ENCODE measurements at regions not wholly inside any gene's neighbourhood (a gene's known extent, or its start where the extent isn't known, plus 50 kb on each side); places are given as distances from the start of the nearest gene placed in this dataset.
"Not testable (repeated sequence)": the region's sequence is repeated elsewhere in the genome, so short reads cannot be mapped to it uniquely, and the experiment has no call there.

- no peak for DNase-seq
These were observed 50.3 kb upstream of the OSBPL11 start for GRCh38 chr3:125645616-125646015.

- no peak for DNase-seq
These were observed 51.3 kb upstream of the OSBPL11 start for GRCh38 chr3:125646581-125646980.

DNA sequence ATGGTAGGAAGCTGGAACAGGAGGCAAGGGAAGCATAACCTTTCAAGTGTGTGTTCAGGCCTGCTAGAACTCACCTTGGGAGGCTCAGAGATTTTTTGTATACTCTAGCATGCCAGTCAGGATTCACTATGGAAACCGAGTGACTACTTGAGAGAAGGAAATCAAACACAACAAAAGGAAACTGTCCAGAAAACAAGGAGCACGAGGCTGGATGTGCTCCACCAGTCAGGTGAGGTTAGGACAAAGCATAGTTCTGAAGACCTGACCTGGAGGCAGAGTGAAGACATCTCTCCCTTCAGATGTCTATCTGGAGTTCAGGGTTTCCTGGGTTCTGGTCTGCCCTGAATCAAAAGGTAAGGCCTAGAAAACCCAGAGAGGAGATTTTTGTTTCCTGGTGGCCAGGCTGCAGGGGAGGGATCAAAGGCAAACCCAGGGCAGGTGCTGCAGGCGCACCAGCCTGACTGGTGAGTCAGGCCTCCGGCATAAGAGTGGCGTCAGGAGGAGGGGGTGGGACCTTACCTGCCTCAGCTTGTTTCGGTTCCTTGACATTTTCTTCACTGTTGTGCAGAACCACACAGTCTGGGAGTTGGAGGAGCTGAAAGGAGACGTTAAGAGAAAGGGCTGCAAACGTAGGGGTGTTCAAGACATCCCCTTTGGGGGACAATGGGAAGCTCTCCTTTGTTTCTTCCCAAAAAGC lies 52.2 kb upstream of the OSBPL11 start:
- no peak for DNase-seq

- no peak for DNase-seq
These were observed 55.9 kb upstream of the OSBPL11 start for GRCh38 chr3:125651244-125651643.

- DNase-seq = no peak
These were observed 57.1 kb upstream of the OSBPL11 start for GRCh38 chr3:125652349-125652748.

DNA sequence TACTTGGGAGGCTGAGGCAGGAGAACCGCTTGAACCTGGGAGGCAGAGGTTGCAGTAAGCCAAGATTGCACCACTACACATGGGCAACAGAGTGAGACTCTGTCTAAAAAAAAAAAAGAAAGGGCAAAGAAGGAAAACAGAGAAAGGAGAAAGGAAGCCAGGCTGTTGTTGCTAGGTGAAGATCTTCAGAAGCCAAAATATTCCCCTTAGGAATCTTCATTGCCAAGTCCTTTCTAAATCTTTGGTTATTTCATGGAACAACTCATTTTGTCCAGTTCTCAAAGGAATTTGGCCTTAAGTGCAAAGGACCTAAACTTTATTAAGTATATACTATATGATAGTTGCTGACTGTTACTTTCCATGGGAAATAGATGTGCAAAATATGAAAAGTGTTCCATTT lies 59.2 kb upstream of the OSBPL11 start:
- DNase-seq = no peak

DNA sequence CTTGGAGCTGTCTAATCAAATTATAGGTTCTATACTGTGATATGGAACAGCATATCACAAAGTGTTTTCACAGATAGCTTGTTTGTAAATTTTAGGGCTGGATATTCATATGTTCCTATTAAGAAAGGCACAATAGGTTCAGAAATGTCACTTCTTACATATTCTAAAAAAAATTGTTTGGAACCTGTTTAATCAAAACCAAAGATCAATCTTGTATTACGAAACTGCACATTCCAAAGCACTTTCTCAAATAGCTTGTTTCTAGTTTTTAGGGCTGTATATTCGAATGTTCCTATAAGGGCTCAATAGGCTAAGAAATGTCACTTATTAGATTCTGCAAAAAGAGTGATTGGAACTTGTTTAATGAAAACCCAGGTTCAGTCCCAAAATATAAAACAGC lies 67.4 kb upstream of the OSBPL11 start:
- DNase-seq = no peak

DNA sequence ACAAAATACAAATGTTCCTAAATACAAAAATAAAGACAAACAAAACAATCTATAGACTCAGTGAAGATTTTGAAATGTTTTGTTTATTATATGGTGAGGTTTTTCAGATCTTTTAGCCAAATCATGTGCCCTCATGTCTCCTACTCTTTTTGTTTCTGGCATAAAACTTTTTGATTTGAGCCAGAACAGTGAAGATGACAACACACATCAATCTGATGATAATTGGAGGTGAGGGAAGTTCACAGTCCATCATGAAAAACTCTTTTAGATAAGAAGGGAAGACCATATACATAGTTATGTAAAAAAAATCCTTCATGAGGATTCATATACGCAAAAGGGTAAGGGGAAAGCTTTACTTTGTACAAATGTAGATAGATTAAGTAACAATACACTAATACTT lies 75.1 kb upstream of the OSBPL11 start:
- no peak for DNase-seq

GRCh38 chr3:125670945-125671344 lies 75.6 kb upstream of the OSBPL11 start:
- DNase-seq = no peak

GRCh38 chr3:125671461-125672243 lies 76.4 kb upstream of the OSBPL11 start:
- no peak for DNase-seq

GRCh38 chr3:125675791-125676190 lies 80.5 kb upstream of the OSBPL11 start:
- no peak for DNase-seq

DNA sequence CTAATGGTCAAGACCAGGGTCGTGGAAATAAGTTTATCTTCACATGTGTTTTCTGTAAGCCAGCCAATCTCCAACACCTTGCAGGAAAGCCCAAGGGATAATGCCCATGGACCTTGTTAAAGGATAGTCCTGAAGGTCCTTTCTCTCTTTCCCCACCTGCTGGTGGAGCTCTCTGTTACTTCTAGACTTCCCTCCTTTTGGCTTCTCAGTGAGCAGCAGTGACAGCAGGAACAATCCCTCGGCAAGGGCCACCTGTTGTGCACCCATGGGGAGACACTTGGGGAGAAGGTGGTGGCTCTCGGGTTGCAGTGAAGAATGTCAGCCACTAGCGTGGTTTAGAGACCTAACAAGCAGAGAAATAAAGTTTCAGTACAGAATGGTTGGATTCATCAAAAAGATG lies 84.0 kb upstream of the OSBPL11 start:
- DNase-seq = no peak

DNA sequence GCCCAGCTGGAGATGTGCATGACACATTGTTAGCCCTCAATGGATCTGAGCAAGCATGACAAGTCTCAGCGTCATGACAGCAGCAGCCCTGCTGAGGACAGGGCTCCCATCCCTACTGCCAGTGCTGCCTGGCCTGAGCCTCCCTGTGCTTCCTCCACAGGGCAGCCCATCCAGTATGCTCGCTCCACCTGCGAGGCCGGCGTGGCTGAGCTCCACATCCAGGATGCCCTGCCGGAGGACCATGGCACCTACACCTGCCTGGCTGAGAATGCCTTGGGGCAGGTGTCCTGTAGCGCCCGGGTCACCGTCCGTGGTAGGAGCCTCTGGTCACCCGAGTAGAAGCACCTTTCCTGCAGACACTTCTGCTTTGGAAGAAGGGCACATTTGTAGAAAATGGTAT lies 85.8 kb upstream of the OSBPL11 start:
- no peak for DNase-seq

DNA sequence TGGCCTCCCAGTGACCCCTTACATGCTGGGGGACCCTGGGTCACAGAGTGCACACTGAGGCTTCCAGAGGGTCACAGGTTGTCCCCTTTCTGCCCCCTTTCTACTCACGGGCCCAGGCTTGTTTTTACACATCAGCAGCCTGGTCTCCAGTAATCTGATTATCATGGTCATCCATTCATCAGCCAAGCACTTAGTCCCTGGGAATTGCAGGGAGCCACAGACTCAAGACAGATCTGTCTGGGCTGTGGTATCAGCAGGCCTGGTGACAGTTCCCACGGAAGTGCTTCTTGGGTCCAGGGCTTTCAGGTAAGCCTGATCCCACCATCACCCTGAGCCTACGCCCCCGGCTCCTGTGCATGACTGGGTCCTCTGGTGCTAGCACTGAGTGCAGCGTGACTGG lies 86.6 kb upstream of the OSBPL11 start:
- not testable (repeated sequence) for DNase-seq

- not testable (repeated sequence) for DNase-seq
These were observed 87.3 kb upstream of the OSBPL11 start for GRCh38 chr3:125682610-125683009.

DNA sequence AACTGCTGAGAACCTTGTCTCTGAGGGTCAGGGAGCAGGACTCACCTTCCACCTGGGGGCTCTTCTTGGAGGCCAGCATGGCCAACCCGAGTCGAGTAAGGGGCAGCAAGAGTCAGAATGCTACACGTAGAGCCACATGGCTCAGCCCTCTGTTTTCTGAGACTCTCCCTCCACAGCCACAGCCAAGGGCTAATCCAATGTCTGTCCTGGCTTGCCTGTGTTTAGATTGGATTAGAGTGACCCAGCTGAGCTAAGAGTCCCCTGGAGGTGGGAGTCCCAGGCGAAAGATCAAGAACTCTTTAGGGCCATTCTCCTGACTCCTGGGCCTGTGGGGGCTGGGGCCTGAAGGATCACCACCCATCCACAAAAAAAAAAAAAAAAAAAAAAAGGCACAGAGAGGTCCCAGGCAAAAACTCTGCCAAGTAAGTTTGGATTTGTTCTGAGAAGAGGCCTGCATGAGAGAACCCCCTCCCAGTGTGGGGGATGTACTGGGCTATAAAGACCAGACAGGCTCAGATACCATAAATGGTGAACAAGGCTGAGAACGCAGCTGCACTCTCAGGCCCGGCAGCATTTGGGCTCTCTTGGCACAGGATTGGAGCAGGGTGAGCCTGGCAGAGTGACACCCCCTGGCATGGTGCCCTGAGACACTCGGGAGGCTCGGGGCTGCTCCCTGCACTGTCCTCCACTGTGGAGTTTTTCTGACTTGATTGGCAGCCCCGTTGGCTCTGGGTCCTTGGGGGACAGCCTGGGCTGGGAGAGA lies 88.0 kb upstream of the OSBPL11 start:
- DNase-seq = peak; percentile 85

DNA sequence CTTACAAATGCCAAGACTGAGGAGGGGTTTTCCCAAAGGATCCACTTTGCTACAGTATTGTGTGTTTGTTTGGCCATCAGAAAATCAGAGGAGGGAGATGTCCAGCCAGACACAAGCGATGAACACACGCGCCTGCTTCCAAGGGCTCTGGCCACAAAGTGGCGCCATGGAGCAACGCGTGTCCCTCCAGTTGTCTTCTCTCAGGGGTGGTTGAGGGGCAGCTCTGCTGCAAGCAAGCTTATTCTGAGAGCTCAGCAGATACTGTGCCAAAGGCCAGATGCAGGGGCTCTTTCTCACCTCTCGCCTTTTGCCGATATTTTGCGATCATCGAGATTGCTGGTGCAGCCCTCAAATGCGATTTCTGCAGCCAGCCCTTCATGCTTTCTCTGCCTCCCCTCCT lies 88.9 kb upstream of the OSBPL11 start:
- DNase-seq = no peak

- DNase-seq = not testable (repeated sequence)
These were observed 90.4 kb upstream of the OSBPL11 start for GRCh38 chr3:125685741-125686140.

DNA sequence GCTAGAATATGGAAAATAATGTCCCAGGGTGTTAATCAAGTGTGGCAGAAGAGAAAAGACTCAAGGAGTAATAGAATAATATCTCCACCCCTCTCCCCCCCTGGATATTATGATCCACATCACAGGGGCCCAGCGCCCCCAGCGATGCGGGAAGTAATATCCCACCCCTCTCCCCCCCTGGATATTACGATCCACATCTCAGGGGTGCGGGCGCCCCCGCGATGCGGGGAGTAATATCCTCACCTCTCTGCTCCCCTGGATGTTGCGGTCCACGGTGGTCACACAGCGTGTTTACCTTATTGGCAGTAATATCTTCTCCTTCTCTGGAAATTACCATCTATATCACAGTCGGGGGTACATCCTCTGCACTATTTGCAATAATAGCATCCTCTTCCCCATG lies 97.1 kb upstream of the OSBPL11 start:
- DNase-seq = no peak

DNA sequence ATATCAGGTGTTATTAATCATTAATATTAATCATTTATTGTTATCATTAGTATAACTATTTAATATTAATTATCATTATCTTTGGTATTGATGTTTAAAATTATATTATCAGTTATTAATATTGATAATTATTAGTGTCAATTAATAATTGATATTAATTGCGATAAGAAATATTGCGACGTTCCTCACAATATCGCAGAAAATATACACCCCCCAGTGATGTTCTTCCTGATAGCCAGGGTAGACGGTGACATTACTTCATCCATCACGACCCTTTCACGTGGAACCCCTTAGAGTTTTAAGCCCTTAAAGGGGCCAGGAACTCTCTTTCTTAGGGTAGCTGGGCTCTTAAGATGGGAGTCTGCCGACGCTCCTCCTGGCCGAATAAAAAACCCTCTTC lies 98.6 kb upstream of the OSBPL11 start:
- DNase-seq = no peak

DNA sequence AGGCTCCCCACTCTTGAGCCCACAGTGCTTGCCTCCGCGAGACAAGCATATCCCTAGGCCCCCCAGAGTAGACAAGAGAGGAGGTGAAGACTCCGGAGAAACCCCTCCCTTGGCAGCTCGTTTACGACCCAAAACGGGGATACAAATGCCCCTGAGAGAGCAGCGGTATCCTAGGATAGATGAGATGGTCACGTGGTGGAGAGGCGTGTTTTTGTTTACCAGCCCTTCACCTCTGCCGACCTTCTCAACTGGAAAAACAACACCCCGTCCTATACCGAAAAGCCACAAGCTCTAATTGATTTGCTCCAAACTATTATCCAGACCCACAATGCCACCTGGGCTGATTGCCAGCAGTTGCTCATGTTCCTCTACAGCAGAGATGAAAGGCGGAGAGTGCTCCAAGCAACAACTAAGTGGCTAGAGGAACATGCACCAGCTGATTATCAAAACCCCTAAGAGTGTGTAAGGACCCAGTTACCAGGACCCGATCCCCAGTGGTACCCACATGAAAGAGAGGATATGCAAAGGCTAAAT lies 99.5 kb upstream of the OSBPL11 start:
- DNase-seq = peak; percentile 98

GRCh38 chr3:125695688-125696087 lies 100.4 kb upstream of the OSBPL11 start:
- DNase-seq = no peak

DNA sequence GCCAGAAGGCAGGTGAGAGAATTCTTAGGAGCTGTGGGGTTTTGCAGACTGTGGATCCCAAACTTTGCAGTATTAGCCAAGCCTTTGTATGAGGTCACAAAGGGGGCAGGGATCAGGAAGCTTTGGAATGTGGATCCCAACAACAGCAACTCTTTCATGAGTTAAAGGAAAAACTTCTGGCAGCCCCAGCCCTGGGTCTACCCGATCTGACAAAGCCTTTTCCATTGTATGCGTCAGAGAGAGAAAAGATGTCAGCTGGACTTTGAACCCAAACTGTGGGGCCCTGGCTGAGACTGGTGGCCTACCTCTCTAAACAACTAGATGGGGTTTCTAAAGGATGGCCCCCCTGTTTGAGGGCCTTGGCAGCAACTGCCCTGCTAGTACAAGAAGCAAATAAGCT lies 101.8 kb upstream of the OSBPL11 start:
- DNase-seq = not testable (repeated sequence)
